Breast epithelium (tissue), 4 donors: ENCODE measurements at regions not wholly inside any gene's neighbourhood (a gene's known extent, or its start where the extent isn't known, plus 50 kb on each side); places are given as distances from the start of the nearest gene placed in this dataset.

ENCODE experiments used
- DNase-seq, 2 donors: peaks; one replicate each; pipeline ENCODE4 v3.0.0-alpha.2; 2019; ENCODE audit warnings: low spot score in 2 of 2
- H3K27ac ChIP-seq, 2 donors: fragments of 200-600 bp; sonication (generic) in 1 of 2; one replicate each; pipeline ENCODE4 v1.5.1; 2016 to 2019; ENCODE audit warnings: mild to moderate bottlenecking in 1 of 2
- H3K27me3 ChIP-seq, 2 donors: fragments of 200-600 bp; sonication (generic) in 1 of 2; one replicate each; pipeline versions ENCODE4 v1.5.1 to v1.6.0; 2017 to 2019; ENCODE audit warnings: control low read depth in 1 of 2, mild to moderate bottlenecking in 1 of 2
- H3K36me3 ChIP-seq: fragments of 200-600 bp; one replicate; pipeline ENCODE4 v1.5.1; 2019
- H3K4me1 ChIP-seq, 2 donors: fragments of 200-600 bp; sonication (generic); one replicate each; pipeline ENCODE4 v1.5.1; 2016 to 2019; ENCODE audit warnings: control low read depth in 1 of 2
- H3K4me3 ChIP-seq, 3 donors: fragments of 200-600 bp; sonication (generic); 1 replicate in 2 of 3; 2 replicates in 1 of 3; pipeline ENCODE4 v1.5.1; 2016 to 2019; ENCODE audit warnings: mild to moderate bottlenecking in 3 of 3, moderate library complexity in 2 of 3
- H3K9me3 ChIP-seq, 2 donors: fragments of 200-600 bp; sonication (generic) in 1 of 2; one replicate each; pipeline ENCODE4 v1.5.1; 2016 to 2019; ENCODE audit warnings: control low read depth in 1 of 2
- CTCF ChIP-seq, 3 donors: fragments of 450-650 bp; IDR thresholded peaks; one replicate each; pipeline ENCODE4 v1.5.1; 2016 to 2017; ENCODE audit warnings: antibody characterized with exemption in 3 of 3, mild to moderate bottlenecking in 3 of 3, moderate library complexity in 3 of 3
- POLR2A ChIP-seq: fragments of 450-650 bp; IDR thresholded peaks from one replicate; pipeline ENCODE4 v1.6.1; 2016; ENCODE audit warnings: antibody characterized with exemption, mild to moderate bottlenecking, moderate library complexity
- POLR2AphosphoS5 ChIP-seq, 3 donors: sonication (generic); formaldehyde crosslinking; IDR thresholded peaks; one replicate each; pipeline ENCODE4 v1.6.1; 2017; ENCODE audit warnings: antibody characterized with exemption in 3 of 3
- intact Hi-C: fragments of 100-400 bp; cut with DNase I; formaldehyde crosslinking; loops from one replicate; pipeline ENCODE4 v1.15.1; 2023; ENCODE audit warnings: low total_unique reads

GRCh38 chr3:15978801-15979200 is 181.0 kb upstream of the ANKRD28 start:
- no peaks in the 10 kb centered on the region for H3K36me3 ChIP-seq
- H3K27ac ChIP-seq: no peak overlapping the region
- H3K4me3 ChIP-seq: no peak overlapping the region
- no peak for DNase-seq
- H3K27me3 ChIP-seq: no peaks in the 10 kb centered on the region
- intact Hi-C loops: no loop called here
- TF ChIP-seq POLR2AphosphoS5 (IDR thresholded peaks at IDR 0.05) (no peak), POLR2A (no peak), CTCF (IDR thresholded peaks at IDR 0.05) (no peak)
- H3K4me1 ChIP-seq: no peaks in the 10 kb centered on the region
- no peaks in the 10 kb centered on the region for H3K9me3 ChIP-seq

GRCh38 chr3:15979495-15979894 is 181.7 kb upstream of the ANKRD28 start:
- Histone ChIP-seq H3K4me3 (no peak overlapping the region), H3K4me1 (no peaks in the 10 kb centered on the region), H3K27ac (no peak overlapping the region), H3K27me3 (no peaks in the 10 kb centered on the region), H3K9me3 (no peaks in the 10 kb centered on the region), H3K36me3 (no peaks in the 10 kb centered on the region)
- DNase-seq: no peak
- intact Hi-C loops: no loop called here
- no peak for TF ChIP-seq POLR2AphosphoS5 (IDR thresholded peaks at IDR 0.05)
- TF ChIP-seq POLR2A: no peak
- TF ChIP-seq CTCF (IDR thresholded peaks at IDR 0.05): no peak

GRCh38 chr3:15979900-15980299 is 182.1 kb upstream of the ANKRD28 start:
- no peak overlapping the region for H3K4me3 ChIP-seq
- no peaks in the 10 kb centered on the region for H3K27me3 ChIP-seq
- H3K36me3 ChIP-seq: no peaks in the 10 kb centered on the region
- no peak overlapping the region for H3K27ac ChIP-seq
- no peaks in the 10 kb centered on the region for H3K4me1 ChIP-seq
- TF ChIP-seq POLR2AphosphoS5 (IDR thresholded peaks at IDR 0.05) (no peak), POLR2A (no peak), CTCF (IDR thresholded peaks at IDR 0.05) (no peak)
- intact Hi-C loops: no loop called here
- no peak for DNase-seq
- no peaks in the 10 kb centered on the region for H3K9me3 ChIP-seq

GRCh38 chr3:15982243-15982642 is 184.5 kb upstream of the ANKRD28 start:
- H3K4me3 ChIP-seq: no peak overlapping the region
- no peak overlapping the region for H3K27ac ChIP-seq
- no peaks in the 10 kb centered on the region for H3K36me3 ChIP-seq
- TF ChIP-seq CTCF (IDR thresholded peaks at IDR 0.05) (no peak), POLR2AphosphoS5 (IDR thresholded peaks at IDR 0.05) (no peak), POLR2A (no peak)
- DNase-seq: no peak
- H3K4me1 ChIP-seq: no peaks in the 10 kb centered on the region
- intact Hi-C loops: no loop called here
- H3K9me3 ChIP-seq: no peaks in the 10 kb centered on the region
- no peaks in the 10 kb centered on the region for H3K27me3 ChIP-seq

GRCh38 chr3:15982667-15983196 is 185.0 kb upstream of the ANKRD28 start:
- intact Hi-C loops: no loop called here
- Histone ChIP-seq H3K27me3 (no peaks in the 10 kb centered on the region), H3K4me3 (no peak overlapping the region), H3K27ac (peak overlapping the region; percentile 63 to 64), H3K9me3 (no peaks in the 10 kb centered on the region), H3K36me3 (no peaks in the 10 kb centered on the region), H3K4me1 (no peaks in the 10 kb centered on the region)
- DNase-seq: peak in 1 of 2 donors; percentile 26
- TF ChIP-seq CTCF (IDR thresholded peaks at IDR 0.05) (no peak), POLR2AphosphoS5 (IDR thresholded peaks at IDR 0.05) (no peak), POLR2A (no peak)
